HG03039 (cell line): ENCODE measurements at regions not wholly inside any gene's neighbourhood (a gene's known extent, or its start where the extent isn't known, plus 50 kb on each side); places are given as distances from the start of the nearest gene placed in this dataset.

Experiments
- ATAC-seq: cut with Tn5 transposase; IDR thresholded peaks from one replicate; pipeline ENCODE4 v1.9.1; 2021; ENCODE audit warnings: mild to moderate bottlenecking, moderate library complexity; ENCODE audit not compliant: unreplicated experiment

DNA sequence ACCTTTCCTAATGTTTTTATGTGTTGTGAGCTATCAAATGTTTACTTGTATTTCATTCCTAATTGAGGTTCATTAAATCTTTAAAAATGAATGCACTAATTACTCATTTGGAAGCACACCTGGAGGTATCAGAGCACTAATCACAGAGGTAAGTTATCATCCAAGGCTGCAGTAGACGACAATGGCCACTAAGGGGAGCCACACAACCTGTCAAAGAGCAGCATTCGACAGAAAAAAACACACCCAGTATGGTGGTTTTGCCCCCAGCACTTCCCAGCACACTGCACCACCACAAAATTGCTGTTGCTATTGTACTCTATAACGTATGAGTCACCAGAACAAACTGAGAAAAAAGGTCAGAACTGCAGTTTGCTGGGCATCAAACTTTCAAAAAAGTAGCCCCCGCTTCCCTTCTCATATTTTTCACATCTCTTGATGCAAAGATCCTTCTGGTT, 205.9 kb upstream of the IGF1R start:
- ATAC-seq: no peak

DNA sequence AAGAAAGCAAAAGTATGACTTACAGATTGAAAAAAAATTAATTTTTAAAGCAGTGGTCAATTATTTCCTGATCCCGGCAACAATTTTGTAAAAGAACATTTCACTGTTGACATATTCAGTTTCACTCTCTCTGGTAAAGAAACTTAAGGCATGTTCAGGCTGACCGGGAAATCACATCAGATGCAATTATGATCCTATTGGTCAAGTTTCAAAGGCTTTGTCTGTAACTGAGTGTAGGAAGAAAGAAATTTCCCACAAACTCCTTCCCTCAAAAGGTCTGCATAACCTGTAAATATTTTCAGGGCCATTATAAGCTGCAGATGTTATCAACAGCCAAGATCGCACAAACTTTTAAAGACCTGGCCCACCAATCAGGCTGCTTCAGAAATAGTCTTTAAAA, 205.4 kb upstream of the IGF1R start:
- no peak for ATAC-seq

DNA sequence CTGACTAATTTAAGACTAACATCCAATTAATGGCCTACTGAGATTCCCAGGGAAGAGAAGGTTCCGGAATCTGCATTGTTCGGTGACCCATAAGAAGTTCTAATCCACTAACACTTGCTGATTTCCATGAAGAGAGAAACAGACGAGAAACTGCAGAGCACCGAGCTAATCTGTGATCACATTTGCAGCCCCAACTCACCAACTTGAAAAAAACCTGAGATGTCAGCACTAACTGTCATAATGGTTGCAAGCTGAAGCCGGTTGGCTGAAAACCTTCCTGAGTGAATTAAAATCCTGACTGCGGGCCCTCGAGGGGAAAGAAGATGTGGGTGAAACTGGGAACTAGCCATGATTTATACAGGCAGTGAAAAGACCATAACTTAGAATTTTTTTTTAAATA, 204.8 kb upstream of the IGF1R start:
- ATAC-seq: no peak

DNA sequence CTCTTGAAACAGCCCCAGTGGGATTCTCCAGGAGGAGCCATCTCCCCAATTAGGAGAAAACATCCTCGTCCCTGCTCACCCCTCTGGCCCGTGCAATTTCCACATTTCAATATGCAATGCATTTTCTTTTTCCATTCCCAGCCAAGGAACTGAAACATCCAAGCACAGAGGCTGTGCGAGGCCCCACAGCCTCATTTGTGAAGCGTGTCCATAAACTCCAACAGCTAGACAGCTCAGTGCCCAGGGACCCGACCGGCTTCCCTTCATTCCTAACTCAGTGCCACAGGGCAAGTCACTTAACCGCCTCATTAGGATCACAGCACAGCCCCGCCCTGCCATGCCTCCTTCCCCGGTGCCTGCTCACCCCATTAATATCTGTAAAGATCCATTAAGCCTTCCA, 204.2 kb upstream of the IGF1R start:
- ATAC-seq: no peak

DNA sequence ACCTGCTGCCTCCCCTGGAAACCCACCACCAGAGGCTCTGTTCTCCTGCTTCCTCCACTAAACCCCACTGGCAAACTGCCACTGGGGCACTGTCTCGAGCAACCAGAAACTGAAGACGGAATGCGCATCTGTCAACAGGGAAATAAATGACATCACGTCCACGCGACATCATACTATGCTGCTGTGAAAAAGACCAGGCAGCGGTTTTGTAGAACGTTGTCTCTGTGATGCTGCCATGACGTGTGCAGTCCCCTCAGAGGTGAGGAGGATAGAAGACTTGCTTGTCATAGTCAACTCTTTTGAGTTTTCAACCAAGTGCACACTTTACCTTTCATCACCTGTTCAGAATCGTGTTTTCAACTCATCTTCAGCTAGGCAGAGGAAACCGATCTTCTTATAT, 203.0 kb upstream of the IGF1R start:
- ATAC-seq: no peak

DNA sequence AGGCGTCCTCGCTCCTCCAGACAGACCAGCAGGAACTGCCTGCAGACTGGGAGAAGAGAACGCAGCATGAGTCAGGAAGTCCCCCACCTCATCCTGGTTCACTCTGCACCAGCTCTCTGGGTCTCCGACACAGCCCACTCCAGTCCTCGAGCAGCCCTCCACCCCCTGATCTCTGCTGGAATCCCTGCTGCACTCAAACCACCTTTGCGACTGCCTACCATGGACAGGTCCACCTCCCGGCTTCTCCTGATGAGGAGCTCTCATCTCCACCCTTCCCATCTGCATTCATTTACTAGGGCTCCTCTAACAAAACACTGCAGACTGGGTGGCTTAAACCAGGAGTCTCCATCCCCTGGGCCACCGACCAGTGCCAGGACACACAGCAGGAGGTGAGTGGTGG, 202.3 kb upstream of the IGF1R start:
- ATAC-seq: no peak

DNA sequence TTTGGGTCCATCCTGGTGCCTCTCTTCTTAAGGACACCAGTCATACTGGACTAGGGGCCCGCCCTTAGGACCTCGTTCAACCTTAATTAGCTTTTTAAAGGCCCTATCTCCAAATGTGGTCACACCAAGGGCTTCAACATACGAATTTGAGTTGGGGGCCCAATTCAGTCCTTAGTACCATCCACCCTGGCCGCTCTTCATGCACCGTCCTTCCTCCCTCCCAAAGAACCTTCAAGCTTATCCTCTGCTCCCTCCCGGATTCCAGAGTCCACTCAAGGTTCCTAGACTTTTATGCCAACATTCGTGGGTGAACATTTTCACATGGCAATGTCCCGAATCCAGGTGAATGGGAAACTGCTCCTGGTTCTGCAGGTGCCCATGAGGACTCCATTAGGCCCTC, 201.3 kb upstream of the IGF1R start:
- no peak for ATAC-seq

DNA sequence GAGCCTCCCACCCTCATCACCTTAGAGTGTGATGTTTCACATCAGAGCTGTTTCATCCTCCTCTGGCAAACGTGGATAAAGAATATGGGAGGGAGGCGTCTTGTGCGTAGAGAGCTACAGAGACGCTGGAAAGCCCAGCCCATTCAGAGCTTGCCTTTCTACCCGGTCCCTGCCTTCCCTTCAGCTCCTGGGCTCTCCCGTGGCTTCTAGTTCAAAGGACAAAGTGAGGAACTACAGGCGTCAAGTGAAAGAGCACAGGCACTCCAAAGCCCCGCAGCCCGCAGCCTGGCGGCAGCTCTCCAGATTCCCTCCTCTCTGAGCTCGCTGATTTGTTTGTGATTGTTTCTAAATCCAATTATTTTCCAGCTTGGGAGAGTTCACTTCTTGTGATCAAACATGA, 197.1 kb upstream of the IGF1R start:
- ATAC-seq: no peak

DNA sequence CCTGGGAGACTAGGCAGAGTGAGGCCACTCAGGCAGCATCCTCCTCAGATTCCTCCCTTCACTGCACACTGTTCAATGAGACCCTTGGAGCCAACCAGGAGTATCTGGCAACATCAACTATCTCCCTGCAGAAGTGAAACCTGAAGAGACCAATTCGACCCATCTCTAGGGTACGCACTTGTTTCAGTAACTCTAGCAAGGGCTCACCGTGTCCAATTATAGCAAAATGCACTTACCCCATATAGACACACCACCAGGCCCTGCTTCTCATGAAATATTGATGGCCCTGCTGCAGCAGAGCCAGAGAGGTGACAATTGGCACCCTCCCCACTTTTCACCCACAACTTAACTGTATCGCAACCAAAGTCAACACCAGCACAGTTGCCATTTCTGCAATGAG, 196.1 kb upstream of the IGF1R start:
- no peak for ATAC-seq

DNA sequence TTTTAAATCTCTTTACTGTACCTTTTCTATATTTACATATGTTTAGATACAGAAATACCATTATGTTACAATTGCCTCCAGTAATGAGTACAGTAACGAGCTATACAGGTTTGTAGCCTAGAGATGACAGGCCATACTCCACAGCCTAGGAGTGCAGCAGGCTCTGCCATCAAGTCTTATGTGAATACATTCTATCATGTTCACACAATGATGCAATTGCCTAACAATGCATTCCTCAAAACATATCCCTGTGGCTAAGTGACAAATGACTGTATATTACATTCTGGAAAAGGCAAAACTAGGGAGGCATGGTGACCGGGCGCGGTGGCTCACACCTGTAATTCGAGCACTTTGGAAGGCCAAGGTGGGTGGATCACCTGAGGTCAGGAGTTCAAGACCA, 192.4 kb upstream of the IGF1R start:
- no peak for ATAC-seq

DNA sequence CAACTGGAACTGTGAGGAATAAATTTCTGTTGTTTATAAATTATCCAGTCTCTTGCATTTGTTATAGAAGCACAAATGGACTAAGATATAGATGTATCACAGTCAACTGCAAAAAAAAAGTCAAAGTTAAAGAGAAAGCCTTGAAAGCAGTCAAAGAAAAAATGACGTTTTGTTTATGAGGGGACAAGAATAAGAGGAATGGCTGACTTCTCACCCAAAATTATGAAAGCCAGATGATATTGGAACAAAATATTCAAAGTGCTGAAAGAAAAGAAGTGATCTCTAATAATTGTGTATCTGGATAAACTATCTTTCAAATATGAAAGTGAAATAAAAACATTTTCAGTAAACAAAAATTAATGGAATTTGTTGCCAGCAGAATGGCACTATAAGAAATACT, 171.8 kb upstream of the IGF1R start:
- ATAC-seq: no peak

DNA sequence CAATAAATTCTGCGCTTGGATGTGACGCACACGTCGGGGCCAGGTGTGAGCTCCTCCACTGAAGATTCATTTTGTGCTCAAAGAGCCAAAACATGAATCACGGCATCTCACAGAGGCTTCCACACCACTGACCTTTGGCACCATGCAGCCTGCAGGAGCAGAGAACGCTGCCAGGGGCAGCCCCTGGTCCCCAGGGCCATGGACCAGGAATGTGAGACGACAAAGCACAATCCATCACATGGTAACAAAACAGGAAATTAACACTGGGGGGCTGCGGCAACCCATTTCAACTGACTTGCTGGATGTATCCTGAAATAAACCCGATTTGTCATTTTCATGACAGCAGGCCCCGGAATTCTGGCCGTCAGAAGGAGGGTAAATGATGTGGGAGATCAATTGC, 167.5 kb upstream of the IGF1R start:
- no peak for ATAC-seq

DNA sequence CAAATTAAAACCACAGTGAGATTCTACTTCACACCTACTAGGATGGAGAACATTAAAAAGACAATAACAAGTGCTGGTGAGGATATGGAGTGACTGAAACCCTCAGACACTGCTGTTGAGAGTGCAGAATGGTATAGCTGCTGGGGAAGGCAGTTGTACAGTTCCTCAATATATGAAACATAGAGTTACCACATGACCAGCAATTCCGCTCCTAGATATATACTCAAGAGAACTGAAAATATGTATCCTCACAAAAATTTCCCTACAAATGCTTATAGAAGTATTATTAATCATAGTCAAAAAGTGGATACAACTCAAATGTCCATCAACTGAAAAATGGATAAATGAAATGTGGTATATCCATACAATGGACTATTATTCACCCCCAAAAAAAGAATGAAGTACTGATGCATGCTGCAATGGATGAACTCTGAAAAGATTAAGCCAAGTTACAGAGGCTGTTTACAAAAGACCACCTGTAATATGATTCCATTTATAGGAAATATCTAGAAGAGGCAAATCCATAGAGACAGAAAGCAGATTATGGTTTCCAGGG, 164.7 kb upstream of the IGF1R start:
- no peak for ATAC-seq

DNA sequence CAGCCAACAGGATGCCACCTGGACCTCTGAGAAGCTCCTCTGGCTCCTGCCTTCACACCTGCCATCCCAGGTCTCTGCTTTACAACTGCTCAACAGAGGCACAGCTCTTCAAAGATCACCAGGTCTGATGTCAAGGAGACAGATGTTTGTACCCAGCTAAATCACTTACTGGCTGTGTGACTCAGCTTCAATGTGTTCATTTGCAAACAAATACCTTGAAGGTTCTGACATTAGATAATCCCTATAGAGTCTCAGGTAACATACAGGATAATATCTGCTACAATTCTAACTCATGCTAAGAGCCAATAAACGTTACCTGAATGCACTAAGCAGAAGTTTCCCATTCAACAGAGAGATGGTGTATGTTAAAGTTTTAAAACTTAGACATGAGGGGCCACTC, 163.4 kb upstream of the IGF1R start:
- no peak for ATAC-seq

DNA sequence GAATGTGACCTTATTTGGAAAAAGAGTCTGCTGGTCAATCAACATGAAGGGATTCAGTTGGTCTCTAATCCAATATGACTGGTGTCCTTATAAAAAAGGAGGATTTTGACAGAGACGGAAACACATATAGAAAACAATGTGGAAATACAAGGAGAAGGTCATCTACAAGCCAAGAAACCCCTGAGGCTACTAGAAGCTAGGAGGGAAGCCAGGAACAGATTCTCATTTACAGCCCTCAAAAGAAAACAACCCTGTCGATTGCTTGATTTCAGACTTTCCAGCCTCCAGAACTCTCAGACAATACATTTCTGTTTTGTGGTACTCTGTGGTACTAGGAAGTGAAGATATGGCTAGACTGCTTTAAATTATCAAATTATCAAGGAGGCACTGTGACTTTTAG, 162.9 kb upstream of the IGF1R start:
- ATAC-seq: no peak

DNA sequence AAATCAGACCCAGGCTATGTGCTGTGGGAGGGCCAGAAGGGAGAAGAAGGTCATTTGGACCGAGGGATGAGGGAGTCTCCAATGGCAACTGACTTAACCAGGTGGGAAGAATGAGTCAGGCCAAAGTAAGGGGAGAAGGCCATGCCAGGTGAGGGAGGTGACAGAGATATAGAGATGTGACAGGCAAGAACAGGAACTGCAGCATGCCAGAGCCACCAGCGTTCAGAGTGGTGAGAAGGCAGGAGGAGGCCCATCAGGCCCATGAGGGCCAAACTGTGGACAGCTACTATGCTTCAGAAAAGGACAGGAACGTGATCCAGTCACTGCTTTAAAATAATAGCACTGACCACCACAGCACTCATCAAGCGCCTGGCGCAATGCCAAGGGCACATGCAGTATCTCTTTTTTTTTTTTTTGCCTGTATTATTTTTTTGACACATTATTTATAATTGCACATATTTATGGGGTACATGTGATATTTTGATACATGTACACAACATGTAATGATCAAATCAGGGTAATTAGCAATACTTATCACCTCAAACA, 154.3 kb upstream of the IGF1R start:
- ATAC-seq: no peak

DNA sequence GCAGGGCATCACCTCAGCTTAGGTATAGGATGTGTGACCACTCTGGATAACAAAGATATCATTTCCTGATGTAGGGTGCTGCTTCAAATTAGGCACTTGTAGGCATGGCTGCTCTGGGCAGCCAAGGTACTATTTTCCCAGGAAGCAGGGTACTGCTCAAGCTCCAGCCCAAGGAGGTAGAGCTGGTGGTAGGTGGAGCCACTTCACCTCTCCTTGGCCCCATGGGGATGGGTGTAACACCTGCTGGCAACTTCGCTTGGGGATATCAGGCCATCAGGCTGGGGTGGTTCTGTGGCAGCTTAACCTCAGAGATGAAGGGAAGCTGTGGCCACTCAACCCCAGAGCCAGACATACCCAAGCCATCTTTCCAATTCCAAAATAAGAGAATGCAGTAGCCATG, 147.1 kb upstream of the IGF1R start:
- no peak for ATAC-seq

DNA sequence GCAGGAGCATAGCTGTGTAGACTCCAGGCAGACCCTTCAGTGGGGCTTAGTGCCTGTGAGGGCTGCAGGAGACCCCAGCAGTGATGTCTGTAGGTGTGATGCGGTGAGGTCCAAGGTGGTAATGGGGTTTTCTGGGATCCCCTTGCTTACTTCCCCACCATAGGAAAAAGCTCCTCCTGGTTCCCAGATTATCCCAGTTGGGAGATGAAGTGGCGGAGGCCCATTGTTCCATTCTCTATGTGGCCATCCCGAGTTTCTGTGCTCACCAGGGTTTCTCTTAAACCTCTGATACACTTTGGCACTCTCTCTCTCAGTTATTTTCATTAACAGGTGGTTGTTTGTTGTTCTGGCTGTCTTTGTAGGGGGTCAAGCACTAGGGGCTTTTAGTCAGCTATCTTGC, 146.7 kb upstream of the IGF1R start:
- no peak for ATAC-seq

DNA sequence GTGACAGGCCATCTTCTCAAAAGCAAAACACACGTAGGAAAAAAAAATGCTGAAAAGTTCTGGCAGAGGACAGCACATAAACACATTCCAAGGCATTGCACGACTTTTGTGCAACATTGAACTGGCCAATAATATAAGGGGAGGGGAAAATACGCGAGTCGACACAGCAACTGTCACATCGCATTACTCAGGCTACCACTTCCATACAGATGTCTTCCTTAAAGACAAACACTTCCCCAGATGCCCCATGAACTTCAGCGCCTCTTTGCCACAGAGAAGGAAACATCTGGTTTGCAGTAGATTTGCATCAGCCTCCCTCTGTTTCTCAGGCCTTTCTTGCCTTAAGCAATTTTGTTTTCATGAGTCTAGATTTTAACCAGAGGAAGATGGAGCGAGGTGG, 144.4 kb upstream of the IGF1R start:
- ATAC-seq: no peak

DNA sequence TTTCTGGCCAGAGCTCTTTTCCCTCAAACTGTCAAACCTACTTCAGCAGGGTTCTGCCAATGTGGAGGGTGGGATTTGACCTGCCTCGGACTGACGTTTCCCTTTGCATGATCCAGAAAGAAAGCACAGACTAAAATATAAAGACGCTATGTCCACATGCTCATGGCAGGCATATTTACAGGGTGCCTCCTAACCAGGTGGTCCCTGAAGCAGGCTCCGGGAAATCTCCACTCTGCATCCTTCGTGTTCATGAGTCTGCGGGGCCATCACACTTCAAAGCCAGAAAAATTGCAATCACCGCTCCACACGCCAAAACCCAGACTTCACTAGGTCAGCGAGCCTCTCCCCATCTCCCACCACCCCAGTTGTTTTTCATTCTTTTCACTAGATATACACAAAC, 143.3 kb upstream of the IGF1R start:
- no peak for ATAC-seq

DNA sequence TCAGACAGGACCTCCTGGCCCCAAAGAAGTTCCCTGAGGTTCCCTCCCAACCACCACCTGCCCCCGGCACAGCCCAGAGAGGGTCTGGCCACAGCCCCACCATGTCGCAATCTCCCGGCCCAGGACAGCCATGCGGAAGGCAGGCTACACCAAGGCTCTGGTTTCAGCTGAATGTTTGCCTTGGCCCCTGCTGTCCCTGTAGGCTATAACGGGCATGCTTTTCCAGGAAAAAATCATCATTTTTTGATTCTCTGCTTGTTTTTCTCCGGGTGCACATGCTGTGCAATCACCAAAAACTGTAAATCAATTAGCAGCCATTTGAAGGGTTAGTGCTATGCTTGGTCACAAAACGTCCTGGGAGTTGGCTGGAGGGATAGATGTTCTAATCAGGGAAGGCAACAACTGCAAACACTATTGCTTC, 142.7 kb upstream of the IGF1R start:
- no peak for ATAC-seq

DNA sequence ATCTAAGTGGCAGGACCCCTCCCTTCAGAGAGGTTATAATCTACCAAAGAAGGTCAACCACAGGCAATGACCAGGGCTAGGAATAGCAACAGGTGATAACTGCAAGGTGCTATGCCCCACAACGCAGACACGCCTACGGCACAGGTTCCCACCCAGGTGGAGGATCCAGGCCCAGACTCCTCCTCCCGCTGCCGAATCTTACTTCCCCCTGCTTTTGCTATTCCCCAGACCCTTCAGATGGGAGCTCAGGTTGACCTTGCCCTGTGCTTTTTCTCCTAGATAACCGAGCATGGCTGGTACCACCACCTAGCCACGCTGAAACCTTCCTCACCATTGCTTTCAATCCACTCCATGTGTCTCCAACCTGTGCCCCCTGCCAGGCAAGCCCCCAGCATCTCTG, 142.2 kb upstream of the IGF1R start:
- no peak for ATAC-seq

DNA sequence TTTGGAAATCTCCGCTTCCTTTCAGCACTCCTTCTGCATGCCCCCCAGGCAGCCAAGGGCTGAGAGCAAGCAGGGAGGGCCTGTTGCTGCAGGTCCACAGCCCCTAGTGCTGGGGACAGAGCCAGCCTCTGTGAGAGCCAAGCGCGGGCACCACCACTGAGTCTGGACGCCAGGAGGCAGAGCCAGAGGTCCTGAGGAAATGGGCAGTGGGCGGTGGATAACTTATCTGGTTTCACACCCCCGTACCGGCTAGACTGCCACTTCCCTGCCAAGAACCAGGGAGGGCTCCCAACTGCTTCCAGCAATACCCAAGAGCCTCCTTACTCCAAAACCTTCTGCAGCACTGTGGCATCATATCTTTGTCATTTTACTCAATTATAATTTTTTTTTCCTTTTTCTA, 141.6 kb upstream of the IGF1R start:
- no peak for ATAC-seq
